ENCODE measurements at regions not wholly inside any gene's neighbourhood (a gene's known extent, or its start where the extent isn't known, plus 50 kb on each side); places are given as distances from the start of the nearest gene placed in this dataset.

GRCh38 chr1:73623946-73624345 is 574.0 kb downstream of the LRRIQ3 start:
- H3K4me1 Mint-ChIP-seq = no peaks in the 10 kb centered on the region
- peaks cover 0 to 7% (median 0%) of the 10 kb centered on the region in 5 donors for H3K27me3 Mint-ChIP-seq
- DNase-seq = no peak
- H3K9me3 ChIP-seq (ENCODE audit: control insufficient read depth in 2 of 3, low read length in 3 of 3) = no peaks in the 10 kb centered on the region
- no peak overlapping the region for H3K27ac ChIP-seq (ENCODE audit: low read depth, low read length)
- no peak for ATAC-seq
- H3K27ac Mint-ChIP-seq = no peak overlapping the region
- no peaks in the 10 kb centered on the region for H3K36me3 ChIP-seq (ENCODE audit: control insufficient read depth in 2 of 3, insufficient read depth in 3 of 3, low read length in 3 of 3)
- no peaks in the 10 kb centered on the region for H3K4me1 ChIP-seq (ENCODE audit: control insufficient read depth in 2 of 2, insufficient read depth in 2 of 2, low read length in 2 of 2)
- H3K27me3 ChIP-seq (ENCODE audit: control insufficient read depth in 2 of 2, insufficient read depth in 2 of 2, low read length in 2 of 2) = no peaks in the 10 kb centered on the region
- H3K4me3 Mint-ChIP-seq = no peak overlapping the region
- intact Hi-C loops (cut with micrococcal nuclease) = no loop called here
- no peaks in the 10 kb centered on the region for H3K36me3 Mint-ChIP-seq
- H3K9me3 Mint-ChIP-seq = peaks cover 0 to 17% (median 4%) of the 10 kb centered on the region in 11 donors
- H3K4me3 ChIP-seq (ENCODE audit: low read length) = no peak overlapping the region
- ChIA-PET POLR2A (no interaction called here), CTCF (no interaction called here)

- CTCF ChIA-PET = no interaction called here
- Histone ChIP-seq H3K4me3 (ENCODE audit: low read length) (no peak overlapping the region), H3K27me3 (ENCODE audit: control insufficient read depth in 2 of 2, insufficient read depth in 2 of 2, low read length in 2 of 2) (no peaks in the 10 kb centered on the region), H3K36me3 (ENCODE audit: control insufficient read depth in 2 of 3, insufficient read depth in 3 of 3, low read length in 3 of 3) (no peaks in the 10 kb centered on the region), H3K9me3 (ENCODE audit: control insufficient read depth in 2 of 3, low read length in 3 of 3) (peaks cover 0 to 5% (median 0%) of the 10 kb centered on the region in 3 experiments), H3K27ac (ENCODE audit: low read depth, low read length) (no peak overlapping the region), H3K4me1 (ENCODE audit: control insufficient read depth in 2 of 2, insufficient read depth in 2 of 2, low read length in 2 of 2) (no peaks in the 10 kb centered on the region)
- Mint-ChIP-seq H3K9me3 (peaks cover 2 to 11% (median 6%) of the 10 kb centered on the region in 11 donors), H3K27ac (no peak overlapping the region), H3K36me3 (no peaks in the 10 kb centered on the region), H3K4me3 (no peak overlapping the region), H3K27me3 (no peaks in the 10 kb centered on the region), H3K4me1 (no peaks in the 10 kb centered on the region)
- ATAC-seq (no peak), DNase-seq (no peak)
- intact Hi-C loops (cut with micrococcal nuclease) = no loop called here
- POLR2A ChIA-PET = no interaction called here
Measured at GRCh38 chr1:73617145-73617544, 580.8 kb downstream of the LRRIQ3 start.

DNA sequence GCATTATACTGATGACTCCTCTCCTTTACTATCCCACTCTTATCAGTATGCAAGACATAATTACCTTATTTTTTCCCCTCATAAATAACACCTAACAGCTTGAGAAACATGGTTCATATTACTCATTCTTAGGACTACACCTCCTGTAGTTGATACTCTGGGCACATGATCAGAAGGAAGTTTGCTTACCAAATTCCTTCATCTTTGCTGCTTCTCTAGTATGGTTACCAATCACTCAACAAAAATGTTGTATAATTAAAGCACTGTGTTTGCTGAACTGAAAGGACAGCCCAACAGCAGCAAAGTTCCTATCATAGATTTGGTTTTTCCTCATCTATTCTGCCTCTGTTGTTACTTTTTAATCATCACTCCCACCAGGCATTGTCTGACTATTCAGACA is 586.3 kb downstream of the LRRIQ3 start:
- no peak for DNase-seq
- Mint-ChIP-seq H3K4me1 (no peaks in the 10 kb centered on the region), H3K27ac (no peak overlapping the region)

DNA sequence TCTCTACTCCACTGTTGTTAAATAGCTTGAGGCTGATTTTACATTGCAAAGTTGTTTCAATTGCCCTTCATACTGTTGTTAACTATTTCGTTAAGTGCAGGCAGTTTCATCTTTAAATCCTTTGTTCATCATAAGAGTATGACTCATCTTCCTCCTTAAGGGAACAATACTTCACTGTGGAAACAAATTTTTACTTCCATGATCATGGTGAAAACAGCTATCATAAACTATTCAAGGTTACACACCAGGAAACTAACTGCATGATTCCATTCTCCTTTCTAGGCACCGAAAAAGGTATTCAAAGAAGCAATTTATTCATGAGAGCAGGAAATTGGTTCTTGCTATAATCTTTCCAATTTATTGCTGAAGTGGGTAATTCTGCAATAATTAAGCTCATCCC is 593.2 kb downstream of the LRRIQ3 start:
- H3K9me3 ChIP-seq (ENCODE audit: control insufficient read depth in 2 of 3, low read length in 3 of 3) = no peaks in the 10 kb centered on the region
- no peaks in the 10 kb centered on the region for H3K4me1 ChIP-seq (ENCODE audit: control insufficient read depth in 2 of 2, insufficient read depth in 2 of 2, low read length in 2 of 2)
- ATAC-seq (no peak), DNase-seq (no peak)
- Mint-ChIP-seq H3K9me3 (peaks cover 0 to 15% (median 7%) of the 10 kb centered on the region in 11 donors), H3K27ac (no peak overlapping the region), H3K27me3 (no peaks in the 10 kb centered on the region), H3K4me3 (no peak overlapping the region), H3K36me3 (no peaks in the 10 kb centered on the region), H3K4me1 (no peaks in the 10 kb centered on the region)
- no peak overlapping the region for H3K27ac ChIP-seq (ENCODE audit: low read depth, low read length)
- ChIA-PET CTCF (no interaction called here), POLR2A (no interaction called here)
- no peaks in the 10 kb centered on the region for H3K27me3 ChIP-seq (ENCODE audit: control insufficient read depth in 2 of 2, insufficient read depth in 2 of 2, low read length in 2 of 2)
- intact Hi-C loops (cut with micrococcal nuclease) = no loop called here
- no peak overlapping the region for H3K4me3 ChIP-seq (ENCODE audit: low read length)
- no peaks in the 10 kb centered on the region for H3K36me3 ChIP-seq (ENCODE audit: control insufficient read depth in 2 of 3, insufficient read depth in 3 of 3, low read length in 3 of 3)

More for the DNA sequence above, 586.3 kb downstream of the LRRIQ3 start:
- ChIA-PET CTCF (no interaction called here), POLR2A (no interaction called here)
- no peaks in the 10 kb centered on the region for H3K4me1 ChIP-seq (ENCODE audit: control insufficient read depth in 2 of 2, insufficient read depth in 2 of 2, low read length in 2 of 2)
- H3K4me3 ChIP-seq (ENCODE audit: low read length) = no peak overlapping the region
- no peak overlapping the region for H3K4me3 Mint-ChIP-seq
- peaks cover 0 to 13% (median 2%) of the 10 kb centered on the region in 11 donors for H3K9me3 Mint-ChIP-seq
- no peaks in the 10 kb centered on the region for H3K27me3 Mint-ChIP-seq
- no peak overlapping the region for H3K27ac ChIP-seq (ENCODE audit: low read depth, low read length)
- no peaks in the 10 kb centered on the region for H3K9me3 ChIP-seq (ENCODE audit: control insufficient read depth in 2 of 3, low read length in 3 of 3)
- no peaks in the 10 kb centered on the region for H3K36me3 Mint-ChIP-seq
- H3K36me3 ChIP-seq (ENCODE audit: control insufficient read depth in 2 of 3, insufficient read depth in 3 of 3, low read length in 3 of 3) = no peaks in the 10 kb centered on the region
- intact Hi-C loops (cut with micrococcal nuclease) = no loop called here
- H3K27me3 ChIP-seq (ENCODE audit: control insufficient read depth in 2 of 2, insufficient read depth in 2 of 2, low read length in 2 of 2) = no peaks in the 10 kb centered on the region
- ATAC-seq = no peak

GRCh38 chr1:73604211-73604610 is 593.8 kb downstream of the LRRIQ3 start:
- H3K4me3 Mint-ChIP-seq = no peak overlapping the region
- Histone ChIP-seq H3K4me3 (ENCODE audit: low read length) (no peak overlapping the region), H3K27ac (ENCODE audit: low read depth, low read length) (no peak overlapping the region), H3K27me3 (ENCODE audit: control insufficient read depth in 2 of 2, insufficient read depth in 2 of 2, low read length in 2 of 2) (no peaks in the 10 kb centered on the region), H3K36me3 (ENCODE audit: control insufficient read depth in 2 of 3, insufficient read depth in 3 of 3, low read length in 3 of 3) (no peaks in the 10 kb centered on the region), H3K9me3 (ENCODE audit: control insufficient read depth in 2 of 3, low read length in 3 of 3) (no peaks in the 10 kb centered on the region), H3K4me1 (ENCODE audit: control insufficient read depth in 2 of 2, insufficient read depth in 2 of 2, low read length in 2 of 2) (no peaks in the 10 kb centered on the region)
- no peak for ATAC-seq
- POLR2A ChIA-PET = no interaction called here
- H3K27ac Mint-ChIP-seq = no peak overlapping the region
- peaks cover 0 to 15% (median 9%) of the 10 kb centered on the region in 11 donors for H3K9me3 Mint-ChIP-seq
- H3K27me3 Mint-ChIP-seq = no peaks in the 10 kb centered on the region
- no peaks in the 10 kb centered on the region for H3K4me1 Mint-ChIP-seq
- DNase-seq = no peak
- no peaks in the 10 kb centered on the region for H3K36me3 Mint-ChIP-seq
- CTCF ChIA-PET = no interaction called here
- intact Hi-C loops (cut with micrococcal nuclease) = no loop called here

- no peak overlapping the region for H3K4me3 Mint-ChIP-seq
- Histone ChIP-seq H3K27ac (ENCODE audit: low read depth, low read length) (no peak overlapping the region), H3K4me3 (ENCODE audit: low read length) (no peak overlapping the region), H3K36me3 (ENCODE audit: control insufficient read depth in 2 of 3, insufficient read depth in 3 of 3, low read length in 3 of 3) (no peaks in the 10 kb centered on the region), H3K27me3 (ENCODE audit: control insufficient read depth in 2 of 2, insufficient read depth in 2 of 2, low read length in 2 of 2) (no peaks in the 10 kb centered on the region), H3K4me1 (ENCODE audit: control insufficient read depth in 2 of 2, insufficient read depth in 2 of 2, low read length in 2 of 2) (no peaks in the 10 kb centered on the region), H3K9me3 (ENCODE audit: control insufficient read depth in 2 of 3, low read length in 3 of 3) (no peaks in the 10 kb centered on the region)
- ChIA-PET POLR2A (no interaction called here), CTCF (no interaction called here)
- intact Hi-C loops (cut with micrococcal nuclease) = no loop called here
- H3K27ac Mint-ChIP-seq = no peak overlapping the region
- no peaks in the 10 kb centered on the region for H3K27me3 Mint-ChIP-seq
- H3K36me3 Mint-ChIP-seq = no peaks in the 10 kb centered on the region
- peak; percentile 70 for ATAC-seq
- H3K9me3 Mint-ChIP-seq = peaks cover 0 to 15% (median 1%) of the 10 kb centered on the region in 11 donors
- H3K4me1 Mint-ChIP-seq = no peaks in the 10 kb centered on the region
- no peak for DNase-seq
Measured at GRCh38 chr1:73593804-73594203, 604.2 kb downstream of the LRRIQ3 start.

- ChIA-PET CTCF (no interaction called here), POLR2A (no interaction called here)
- no peaks in the 10 kb centered on the region for H3K27me3 ChIP-seq (ENCODE audit: control insufficient read depth in 2 of 2, insufficient read depth in 2 of 2, low read length in 2 of 2)
- no peaks in the 10 kb centered on the region for H3K9me3 ChIP-seq (ENCODE audit: control insufficient read depth in 2 of 3, low read length in 3 of 3)
- Mint-ChIP-seq H3K27ac (no peak overlapping the region), H3K4me3 (no peak overlapping the region), H3K4me1 (no peaks in the 10 kb centered on the region), H3K9me3 (peaks cover 0 to 15% (median 2%) of the 10 kb centered on the region in 11 donors), H3K27me3 (no peaks in the 10 kb centered on the region), H3K36me3 (no peaks in the 10 kb centered on the region)
- no peak overlapping the region for H3K4me3 ChIP-seq (ENCODE audit: low read length)
- DNase-seq (no peak), ATAC-seq (peak; percentile 69)
- H3K4me1 ChIP-seq (ENCODE audit: control insufficient read depth in 2 of 2, insufficient read depth in 2 of 2, low read length in 2 of 2) = no peaks in the 10 kb centered on the region
- H3K27ac ChIP-seq (ENCODE audit: low read depth, low read length) = no peak overlapping the region
- intact Hi-C loops (cut with micrococcal nuclease) = no loop called here
- H3K36me3 ChIP-seq (ENCODE audit: control insufficient read depth in 2 of 3, insufficient read depth in 3 of 3, low read length in 3 of 3) = no peaks in the 10 kb centered on the region
Measured at GRCh38 chr1:73593364-73593763, 604.6 kb downstream of the LRRIQ3 start.
